ENCODE measurements at regions not wholly inside any gene's neighbourhood (a gene's known extent, or its start where the extent isn't known, plus 50 kb on each side); places are given as distances from the start of the nearest gene placed in this dataset.

- no peaks in the 10 kb centered on the region for H3K9me3 ChIP-seq (replicated peaks; ENCODE audit: control insufficient read depth, insufficient read depth, low read length)
- H3K4me1 ChIP-seq (ENCODE audit: control insufficient read depth, insufficient read depth, low read length): no peaks in the 10 kb centered on the region
- no peak for TF ChIP-seq CHD2 (IDR thresholded peaks at IDR 0.05; ENCODE audit: borderline replicate concordance, low read depth, low read length)
- TF ChIP-seq SUPT20H (IDR thresholded peaks at IDR 0.05; ENCODE audit: borderline replicate concordance, control insufficient read depth, low read depth, low read length): no peak
- no peak for TF ChIP-seq GABPA (IDR thresholded peaks at IDR 0.05; ENCODE audit: low read depth)
- TF ChIP-seq SUZ12 (IDR thresholded peaks at IDR 0.05; ENCODE audit: unreplicated experiment): no peak
- no peak for TF ChIP-seq FOXK2 (IDR thresholded peaks at IDR 0.05)
- no peak for TF ChIP-seq ASH2L (IDR thresholded peaks at IDR 0.05; ENCODE audit: borderline replicate concordance, low read depth)
- no peak for TF ChIP-seq IRF3 (IDR thresholded peaks at IDR 0.05)
- no peak for TF ChIP-seq MAX (IDR thresholded peaks at IDR 0.05; ENCODE audit: low read depth, low read length)
- no peak for TF ChIP-seq YBX1 (IDR thresholded peaks at IDR 0.05)
- TF ChIP-seq PRDM15 (CRISPR knock-in tag; IDR thresholded peaks at IDR 0.05): no peak
- no peak for TF ChIP-seq E4F1 (IDR thresholded peaks at IDR 0.05; ENCODE audit: borderline replicate concordance, partially characterized antibody)
- TF ChIP-seq MXI1 (IDR thresholded peaks at IDR 0.05; ENCODE audit: low read depth, low read length): no peak
- TF ChIP-seq BCLAF1 (IDR thresholded peaks at IDR 0.05): no peak
- ChIA-PET RAD21 (ENCODE audit: unreplicated experiment) (no interaction called here), POLR2A (no interaction called here), CTCF (no interaction called here), SMC1A (ENCODE audit: uncharacterized antibody, unreplicated experiment) (no interaction called here)
- H3K27me3 ChIP-seq (replicated peaks in 1 of 2; ENCODE audit: control insufficient read depth in 2 of 2, insufficient read depth in 2 of 2, low read length in 1 of 2): no peaks in the 10 kb centered on the region
- no peak for ATAC-seq
- no peak overlapping the region for H3K27ac ChIP-seq (ENCODE audit: control insufficient read depth, insufficient read depth)
- BruUV-seq (replicated peaks): no TSS peak
- WGBS (ENCODE audit: insufficient coverage, insufficient replicate concordance, low lambda C conversion rate, missing lambda C conversion rate): 49% methylated on average over 20 of the region's 22 CpGs
- FAIRE-seq: no peak
- in situ Hi-C loops (cut with MboI) (no loop called here), intact Hi-C loops (cut with micrococcal nuclease; ENCODE audit: unreplicated experiment) (no loop called here)
- no peak overlapping the region for H2AFZ ChIP-seq (ENCODE audit: control insufficient read depth, low read depth, low read length)
- no peak overlapping the region for H3K9ac ChIP-seq (ENCODE audit: control insufficient read depth, insufficient read depth, low read length)
- no peak overlapping the region for H3K4me2 ChIP-seq (ENCODE audit: control insufficient read depth, insufficient read depth)
- H4K20me1 ChIP-seq (ENCODE audit: control insufficient read depth, insufficient read depth): no peaks in the 10 kb centered on the region
- no peaks in the 10 kb centered on the region for H3K36me3 ChIP-seq (ENCODE audit: control insufficient read depth in 2 of 2, insufficient read depth in 2 of 2, low read length in 1 of 2)
- H3K79me2 ChIP-seq (ENCODE audit: control insufficient read depth, insufficient read depth, low read length): no peaks in the 10 kb centered on the region
- no peak overlapping the region for H3K4me3 ChIP-seq
- DNase-seq (ENCODE audit: low read depth, low spot score): no peak
Measured at GRCh38 chr2:239697399-239698164, 296.8 kb upstream of the HDAC4 start.

All from GM12878 (cell line).